Uterus (tissue), 3 donors: ENCODE measurements at regions not wholly inside any gene's neighbourhood (a gene's known extent, or its start where the extent isn't known, plus 50 kb on each side); places are given as distances from the start of the nearest gene placed in this dataset.

ENCODE experiments used
- DNase-seq, 2 donors: peaks; one replicate each; pipeline ENCODE4 v3.0.0-alpha.2; 2019 to 2020
- H3K27ac ChIP-seq, 2 donors: fragments of 200-600 bp; sonication (generic); 1 replicate in 1 of 2; 2 replicates in 1 of 2; pipeline ENCODE4 v1.5.1; 2016 to 2018
- H3K27me3 ChIP-seq, 2 donors: fragments of 200-600 bp; sonication (generic); one replicate each; pipeline ENCODE4 v1.5.1; 2018 to 2019; ENCODE audit warnings: control low read depth in 1 of 2
- H3K36me3 ChIP-seq, 2 donors: fragments of 200-600 bp; sonication (generic); one replicate each; pipeline ENCODE4 v1.5.1; 2019; ENCODE audit warnings: control low read depth in 1 of 2
- H3K4me1 ChIP-seq, 2 donors: fragments of 200-600 bp; sonication (generic); one replicate each; pipeline ENCODE4 v1.5.1; 2018 to 2019; ENCODE audit warnings: control low read depth in 1 of 2
- H3K4me3 ChIP-seq, 2 donors: fragments of 200-600 bp; sonication (generic); 1 replicate in 1 of 2; 2 replicates in 1 of 2; pipeline ENCODE4 v1.5.1; 2018 to 2019; ENCODE audit warnings: mild to moderate bottlenecking in 1 of 2
- H3K9me3 ChIP-seq, 2 donors: fragments of 200-600 bp; sonication (generic); one replicate each; pipeline ENCODE4 v1.5.1; 2019; ENCODE audit warnings: control low read depth in 1 of 2
- POLR2A ChIP-seq, 2 donors: fragments of 450-650 bp; IDR thresholded peaks; one replicate each; pipeline ENCODE4 v1.6.1; 2016; ENCODE audit warnings: antibody characterized with exemption in 2 of 2, mild to moderate bottlenecking in 1 of 2, moderate library complexity in 1 of 2
- intact Hi-C: fragments of 100-400 bp; cut with DNase I; formaldehyde crosslinking; loops from one replicate; pipeline ENCODE4 v1.15.1; 2023; ENCODE audit warnings: low total_unique reads
- TF ChIP-seq, protein P1 (sequence below), 4 experiments: fragments of 200-600 bp in 2 of 4; fragments of 450-650 bp in 2 of 4; sonication (generic) in 2 of 4; IDR thresholded peaks; one replicate each; pipeline ENCODE4 v1.5.1; 2016 to 2019; ENCODE audit warnings: antibody characterized with exemption in 4 of 4, mild to moderate bottlenecking in 2 of 4, moderate library complexity in 1 of 4
- donor health status: DM: yes; HTN: yes; CAD: no.

DNA sequence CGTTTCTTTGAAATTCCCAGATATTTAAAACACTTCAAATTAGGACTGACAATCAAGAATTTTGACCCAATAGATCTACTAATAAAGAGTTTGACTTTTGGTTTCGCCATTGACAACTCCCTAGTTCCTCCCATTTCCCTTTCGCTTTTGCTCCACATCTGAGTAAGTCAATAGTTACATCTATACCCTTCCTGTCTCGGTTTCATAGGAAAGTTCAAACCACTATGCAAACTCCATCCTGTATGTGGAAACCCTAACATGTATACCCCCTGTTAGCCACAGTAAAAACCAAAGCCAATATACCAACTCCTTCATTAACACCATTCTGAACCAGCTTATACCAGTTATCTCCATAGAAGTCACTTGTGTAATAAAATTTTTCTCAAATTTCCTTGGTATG, 311.1 kb downstream of the MMUT start:
- no peak for DNase-seq
- Histone ChIP-seq H3K27ac (no peak overlapping the region), H3K36me3 (no peaks in the 10 kb centered on the region), H3K27me3 (no peaks in the 10 kb centered on the region), H3K4me3 (no peak overlapping the region), H3K9me3 (no peaks in the 10 kb centered on the region), H3K4me1 (no peaks in the 10 kb centered on the region)
- TF ChIP-seq, protein P1, sequence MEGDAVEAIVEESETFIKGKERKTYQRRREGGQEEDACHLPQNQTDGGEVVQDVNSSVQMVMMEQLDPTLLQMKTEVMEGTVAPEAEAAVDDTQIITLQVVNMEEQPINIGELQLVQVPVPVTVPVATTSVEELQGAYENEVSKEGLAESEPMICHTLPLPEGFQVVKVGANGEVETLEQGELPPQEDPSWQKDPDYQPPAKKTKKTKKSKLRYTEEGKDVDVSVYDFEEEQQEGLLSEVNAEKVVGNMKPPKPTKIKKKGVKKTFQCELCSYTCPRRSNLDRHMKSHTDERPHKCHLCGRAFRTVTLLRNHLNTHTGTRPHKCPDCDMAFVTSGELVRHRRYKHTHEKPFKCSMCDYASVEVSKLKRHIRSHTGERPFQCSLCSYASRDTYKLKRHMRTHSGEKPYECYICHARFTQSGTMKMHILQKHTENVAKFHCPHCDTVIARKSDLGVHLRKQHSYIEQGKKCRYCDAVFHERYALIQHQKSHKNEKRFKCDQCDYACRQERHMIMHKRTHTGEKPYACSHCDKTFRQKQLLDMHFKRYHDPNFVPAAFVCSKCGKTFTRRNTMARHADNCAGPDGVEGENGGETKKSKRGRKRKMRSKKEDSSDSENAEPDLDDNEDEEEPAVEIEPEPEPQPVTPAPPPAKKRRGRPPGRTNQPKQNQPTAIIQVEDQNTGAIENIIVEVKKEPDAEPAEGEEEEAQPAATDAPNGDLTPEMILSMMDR (IDR thresholded peaks at IDR 0.05), result no peak
- no peak for TF ChIP-seq POLR2A (IDR thresholded peaks at IDR 0.05)
- intact Hi-C loops, result no loop called here

DNA sequence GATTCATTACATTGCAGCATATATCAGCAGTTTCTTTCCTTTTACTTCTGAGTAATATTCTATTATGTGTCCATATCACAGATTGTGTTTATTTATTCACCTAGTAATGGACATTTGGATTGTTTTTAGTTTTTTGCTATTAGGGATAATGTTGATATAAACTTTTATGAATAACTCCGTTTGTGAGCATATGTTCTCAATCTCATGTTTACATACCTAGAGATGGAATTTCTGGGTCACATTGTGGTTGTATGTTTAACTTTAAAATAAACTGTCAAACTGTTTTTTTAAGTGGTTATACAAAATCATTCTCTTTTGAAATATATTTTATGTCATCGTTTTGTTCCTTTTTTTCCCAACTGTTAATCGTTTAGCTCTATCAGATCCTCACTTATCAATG, 311.6 kb downstream of the MMUT start:
- intact Hi-C loops, result no loop called here
- no peaks in the 10 kb centered on the region for H3K9me3 ChIP-seq
- no peak overlapping the region for H3K4me3 ChIP-seq
- no peak for DNase-seq
- no peaks in the 10 kb centered on the region for H3K4me1 ChIP-seq
- no peaks in the 10 kb centered on the region for H3K36me3 ChIP-seq
- no peaks in the 10 kb centered on the region for H3K27me3 ChIP-seq
- no peak for TF ChIP-seq POLR2A (IDR thresholded peaks at IDR 0.05)
- TF ChIP-seq, protein P1 (IDR thresholded peaks at IDR 0.05), result no peak
- H3K27ac ChIP-seq, result no peak overlapping the region

DNA sequence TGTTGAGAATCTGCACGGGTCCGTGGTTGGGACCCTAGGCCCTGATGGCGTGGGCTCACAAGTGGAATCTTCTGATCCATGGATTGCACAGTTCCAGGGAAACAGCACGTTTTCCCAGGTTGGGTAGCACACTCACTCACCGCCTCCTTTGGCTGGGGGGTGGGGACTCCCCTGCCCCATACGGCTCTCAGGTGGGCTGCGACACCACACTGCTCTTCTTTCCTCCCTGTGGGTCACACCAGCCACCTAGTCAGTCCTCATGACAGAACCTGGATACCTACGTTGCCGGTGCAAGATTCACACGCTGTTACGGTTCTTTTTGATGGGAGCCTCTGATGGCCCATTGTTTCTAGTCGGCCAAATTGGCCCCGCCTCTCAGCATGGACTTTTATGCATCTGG, 312.0 kb downstream of the MMUT start:
- Histone ChIP-seq H3K4me3 (no peak overlapping the region), H3K36me3 (no peaks in the 10 kb centered on the region), H3K9me3 (no peaks in the 10 kb centered on the region), H3K27me3 (no peaks in the 10 kb centered on the region), H3K4me1 (no peaks in the 10 kb centered on the region), H3K27ac (no peak overlapping the region)
- DNase-seq, result no peak
- TF ChIP-seq, protein P1 (IDR thresholded peaks at IDR 0.05), result no peak
- TF ChIP-seq POLR2A (IDR thresholded peaks at IDR 0.05), result no peak
- intact Hi-C loops, result no loop called here

DNA sequence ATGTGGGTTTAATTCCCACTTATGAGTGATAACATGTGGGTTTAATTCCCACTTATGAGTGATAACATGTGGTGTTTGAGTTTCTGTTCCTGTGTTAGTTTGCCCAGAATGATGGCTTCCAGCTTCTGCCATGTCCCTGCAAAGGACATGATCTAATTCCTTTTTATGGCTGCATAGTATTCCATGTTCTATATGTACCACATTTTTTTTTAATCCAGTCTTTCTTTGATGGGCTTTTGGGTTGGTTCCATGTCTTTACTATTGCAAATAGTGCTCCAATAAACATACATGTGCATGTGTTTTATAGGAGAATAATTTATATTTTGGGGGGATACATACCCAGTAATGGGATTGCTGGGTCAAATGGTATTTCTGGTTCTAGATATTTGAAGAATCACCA, 317.8 kb downstream of the MMUT start:
- Histone ChIP-seq H3K4me3 (no peak overlapping the region), H3K36me3 (no peaks in the 10 kb centered on the region), H3K27ac (no peak overlapping the region), H3K27me3 (no peaks in the 10 kb centered on the region), H3K4me1 (no peaks in the 10 kb centered on the region), H3K9me3 (no peaks in the 10 kb centered on the region)
- intact Hi-C loops, result no loop called here
- DNase-seq, result no peak
- TF ChIP-seq, protein P1 (IDR thresholded peaks at IDR 0.05), result no peak
- TF ChIP-seq POLR2A (IDR thresholded peaks at IDR 0.05), result no peak

DNA sequence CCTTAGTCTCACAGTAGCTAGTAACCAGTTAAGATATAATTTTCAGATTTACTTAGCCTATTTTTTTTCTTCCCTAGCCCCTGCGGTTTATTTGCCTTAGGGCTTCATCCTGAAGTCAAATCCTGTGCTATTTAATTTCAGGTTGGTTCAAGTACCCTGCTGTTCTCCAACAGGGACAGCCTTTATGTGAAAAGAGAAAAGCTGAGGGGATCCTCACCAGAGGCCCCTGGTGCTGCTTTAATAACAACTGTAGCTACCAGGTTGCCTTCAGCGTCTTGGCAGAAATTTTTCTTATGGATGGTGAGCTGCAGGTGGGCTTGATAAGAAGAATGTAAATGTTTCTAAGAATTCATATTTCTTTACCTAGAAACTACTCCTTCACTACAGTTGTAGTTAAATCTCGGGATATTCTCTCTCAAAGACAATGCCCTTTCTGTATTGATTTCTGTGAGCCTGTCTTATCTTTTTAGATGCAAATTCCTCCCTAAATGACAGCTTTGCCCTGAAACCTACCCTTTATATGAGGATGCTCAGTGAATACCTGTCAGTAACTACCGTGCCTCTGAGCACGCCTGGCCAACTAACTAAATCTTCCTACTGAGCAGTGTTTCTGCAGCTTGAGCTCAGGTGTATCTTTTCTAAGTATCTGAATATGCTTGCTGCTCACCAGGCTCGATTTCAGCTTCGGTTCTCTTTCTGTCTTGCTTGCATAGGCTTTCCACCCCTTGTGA, 320.5 kb downstream of the MMUT start:
- no peaks in the 10 kb centered on the region for H3K9me3 ChIP-seq
- H3K4me3 ChIP-seq, result no peak overlapping the region
- intact Hi-C loops, result no loop called here
- TF ChIP-seq, protein P1 (IDR thresholded peaks at IDR 0.05), result no peak
- TF ChIP-seq POLR2A (IDR thresholded peaks at IDR 0.05), result no peak
- no peak for DNase-seq
- no peak overlapping the region for H3K27ac ChIP-seq
- no peaks in the 10 kb centered on the region for H3K4me1 ChIP-seq
- no peaks in the 10 kb centered on the region for H3K36me3 ChIP-seq
- no peaks in the 10 kb centered on the region for H3K27me3 ChIP-seq
